Astrocyte (in vitro differentiated cells and primary cell): ENCODE measurements at regions not wholly inside any gene's neighbourhood (a gene's known extent, or its start where the extent isn't known, plus 50 kb on each side); places are given as distances from the start of the nearest gene placed in this dataset.

Experiments
- DNase-seq: peaks from one replicate; pipeline ENCODE4 v3.0.0-alpha.2; 2010; ENCODE audit warnings: low read depth
- FAIRE-seq: peaks from 2 replicates; lab custom pipeline; 2011; peaks lifted over from hg19 to GRCh38; lab: Jason Lieb, UNC
- H2AFZ ChIP-seq: 2 replicates; pipeline ENCODE4 v1.6.0; 2012; ENCODE audit warnings: low read depth, low read length, inconsistent platforms
- H3K27ac ChIP-seq: 2 replicates; pipeline ENCODE4 v1.5.1; 2011; ENCODE audit warnings: low read depth, low read length, inconsistent platforms
- H3K27me3 ChIP-seq: 2 replicates; pipeline ENCODE4 v1.6.0; 2011; ENCODE audit warnings: low read length, inconsistent platforms; ENCODE audit not compliant: insufficient read depth
- H3K36me3 ChIP-seq: 2 replicates; pipeline ENCODE4 v1.5.1; 2011; ENCODE audit warnings: low read length, inconsistent platforms; ENCODE audit not compliant: insufficient read depth
- H3K4me1 ChIP-seq: 2 replicates; pipeline ENCODE4 v1.5.1; 2011; ENCODE audit warnings: low read length, inconsistent platforms; ENCODE audit not compliant: insufficient read depth
- H3K4me2 ChIP-seq: 2 replicates; pipeline ENCODE4 v1.6.0; 2012; ENCODE audit warnings: low read length, inconsistent platforms
- H3K4me3 ChIP-seq: 2 replicates; pipeline ENCODE4 v1.5.1; 2011; ENCODE audit warnings: low read depth, mild to moderate bottlenecking, low read length, inconsistent platforms; ENCODE audit not compliant: insufficient read depth
- H3K79me2 ChIP-seq: 2 replicates; pipeline ENCODE4 v1.6.0; 2012; ENCODE audit warnings: mild to moderate bottlenecking, low read length, inconsistent platforms; ENCODE audit not compliant: insufficient read depth
- H3K9ac ChIP-seq: 2 replicates; pipeline ENCODE4 v1.6.0; 2012; ENCODE audit warnings: mild to moderate bottlenecking, low read length, inconsistent platforms
- H3K9me3 ChIP-seq: 2 replicates; pipeline ENCODE4 v1.5.1; 2012; ENCODE audit warnings: low read depth, mild to moderate bottlenecking, low read length, inconsistent platforms; ENCODE audit not compliant: insufficient read depth
- H4K20me1 ChIP-seq: 2 replicates; pipeline ENCODE4 v1.6.0; 2012; ENCODE audit warnings: low read length, inconsistent platforms; ENCODE audit not compliant: insufficient read depth
- H3K27ac Mint-ChIP-seq: one replicate; pipeline ENCODE4 v1.8.0; 2021; ENCODE audit warnings: mild to moderate bottlenecking, mixed read lengths; ENCODE audit not compliant: unreplicated experiment
- H3K27me3 Mint-ChIP-seq: one replicate; pipeline ENCODE4 v1.8.0; 2021; ENCODE audit warnings: low read depth, mixed read lengths; ENCODE audit not compliant: unreplicated experiment
- H3K36me3 Mint-ChIP-seq: one replicate; pipeline ENCODE4 v1.8.0; 2021; ENCODE audit warnings: low read depth, mixed read lengths; ENCODE audit not compliant: unreplicated experiment
- H3K4me1 Mint-ChIP-seq: one replicate; pipeline ENCODE4 v1.8.0; 2021; ENCODE audit warnings: low read depth, mixed read lengths; ENCODE audit not compliant: unreplicated experiment
- H3K4me3 Mint-ChIP-seq: one replicate; pipeline ENCODE4 v1.8.0; 2021; ENCODE audit warnings: mild to moderate bottlenecking, moderate library complexity, mixed read lengths; ENCODE audit not compliant: unreplicated experiment
- H3K9me3 Mint-ChIP-seq: one replicate; pipeline ENCODE4 v1.8.0; 2021; ENCODE audit warnings: mild to moderate bottlenecking, mixed read lengths; ENCODE audit not compliant: unreplicated experiment
- CTCF ChIP-seq: IDR thresholded peaks from 2 replicates; pipeline ENCODE4 v1.5.1; 2011; ENCODE audit warnings: low read depth, mild to moderate bottlenecking, inconsistent platforms, low read length, moderate library complexity; ENCODE audit not compliant: insufficient read depth
- EZH2 ChIP-seq: IDR thresholded peaks from 2 replicates; pipeline ENCODE4 v1.6.1; 2012; ENCODE audit warnings: mild to moderate bottlenecking, low read length, inconsistent platforms; ENCODE audit not compliant: insufficient read depth

GRCh38 chr6:84579404-84579803 lies 185.0 kb downstream of the TBX18 start:
- H3K4me3 Mint-ChIP-seq: no peak overlapping the region
- H3K9ac ChIP-seq: no peak overlapping the region
- FAIRE-seq: no peak
- no peak overlapping the region for H2AFZ ChIP-seq
- H3K36me3 Mint-ChIP-seq: no peaks in the 10 kb centered on the region
- peaks cover 5% of the 10 kb centered on the region for H3K9me3 Mint-ChIP-seq
- no peaks in the 10 kb centered on the region for H3K27me3 Mint-ChIP-seq
- no peaks in the 10 kb centered on the region for H3K79me2 ChIP-seq
- H3K9me3 ChIP-seq: no peaks in the 10 kb centered on the region
- no peaks in the 10 kb centered on the region for H3K27me3 ChIP-seq
- no peak for TF ChIP-seq CTCF
- no peak for TF ChIP-seq EZH2
- H3K36me3 ChIP-seq: no peaks in the 10 kb centered on the region
- no peak for DNase-seq
- peaks cover 32% of the 10 kb centered on the region for H3K4me1 Mint-ChIP-seq
- no peak overlapping the region for H3K4me2 ChIP-seq
- H3K4me3 ChIP-seq: no peak overlapping the region
- no peaks in the 10 kb centered on the region for H4K20me1 ChIP-seq
- no peak overlapping the region for H3K27ac Mint-ChIP-seq
- no peaks in the 10 kb centered on the region for H3K4me1 ChIP-seq
- H3K27ac ChIP-seq: no peak overlapping the region

GRCh38 chr6:84576029-84576428 lies 188.4 kb downstream of the TBX18 start:
- Mint-ChIP-seq H3K36me3 (no peaks in the 10 kb centered on the region), H3K4me1 (peaks cover 10% of the 10 kb centered on the region), H3K9me3 (peaks cover 5% of the 10 kb centered on the region), H3K27me3 (no peaks in the 10 kb centered on the region), H3K27ac (no peak overlapping the region), H3K4me3 (no peak overlapping the region)
- H3K4me1 ChIP-seq: no peaks in the 10 kb centered on the region
- H3K4me2 ChIP-seq: no peak overlapping the region
- no peak overlapping the region for H2AFZ ChIP-seq
- DNase-seq (no peak), FAIRE-seq (no peak)
- H3K36me3 ChIP-seq: no peaks in the 10 kb centered on the region
- H3K9ac ChIP-seq: no peak overlapping the region
- H3K79me2 ChIP-seq: no peaks in the 10 kb centered on the region
- no peaks in the 10 kb centered on the region for H3K27me3 ChIP-seq
- no peaks in the 10 kb centered on the region for H3K9me3 ChIP-seq
- no peak for TF ChIP-seq EZH2
- no peak for TF ChIP-seq CTCF
- H3K27ac ChIP-seq: no peak overlapping the region
- H4K20me1 ChIP-seq: no peaks in the 10 kb centered on the region
- no peak overlapping the region for H3K4me3 ChIP-seq

- Histone ChIP-seq H3K4me3 (no peak overlapping the region), H4K20me1 (no peaks in the 10 kb centered on the region), H3K36me3 (no peaks in the 10 kb centered on the region), H3K27me3 (no peaks in the 10 kb centered on the region), H3K4me1 (no peaks in the 10 kb centered on the region), H3K9me3 (no peaks in the 10 kb centered on the region), H2AFZ (no peak overlapping the region), H3K9ac (no peak overlapping the region), H3K4me2 (peak overlapping the region; percentile 3), H3K27ac (no peak overlapping the region), H3K79me2 (no peaks in the 10 kb centered on the region)
- H3K4me1 Mint-ChIP-seq: peaks cover 10% of the 10 kb centered on the region
- no peaks in the 10 kb centered on the region for H3K36me3 Mint-ChIP-seq
- peaks cover 5% of the 10 kb centered on the region for H3K9me3 Mint-ChIP-seq
- TF ChIP-seq CTCF (no peak), EZH2 (no peak)
- DNase-seq (peak; percentile 78), FAIRE-seq (peak; percentile 94)
- H3K27me3 Mint-ChIP-seq: no peaks in the 10 kb centered on the region
- no peak overlapping the region for H3K27ac Mint-ChIP-seq
- no peak overlapping the region for H3K4me3 Mint-ChIP-seq
These were observed 189.1 kb downstream of the TBX18 start for GRCh38 chr6:84575264-84575663.
